Stimulated activated CD4-positive, alpha-beta T cell treated with anti-CD3 and anti-CD28 coated beads, Interleukin-4, amount 100 ng/mL, for 48 hours (primary cell): ENCODE measurements at regions not wholly inside any gene's neighbourhood (a gene's known extent, or its start where the extent isn't known, plus 50 kb on each side); places are given as distances from the start of the nearest gene placed in this dataset.

Experiments used
- DNase-seq, 2 donors: peaks; one replicate each; pipeline ENCODE4 v3.0.0-alpha.2; 2020; ENCODE audit warnings: low read depth in 2 of 2

GRCh38 chr2:16321256-16321655, 344.4 kb downstream of the CYRIA start:
- DNase-seq, result no peak

GRCh38 chr2:16320716-16321115, 344.9 kb downstream of the CYRIA start:
- no peak for DNase-seq

- DNase-seq, result no peak
These were observed 346.0 kb downstream of the CYRIA start for GRCh38 chr2:16319551-16320121.

- DNase-seq, result no peak
These were observed 347.0 kb downstream of the CYRIA start for GRCh38 chr2:16318474-16319195.

- no peak for DNase-seq
These were observed 347.6 kb downstream of the CYRIA start for GRCh38 chr2:16318051-16318450.

- no peak for DNase-seq
These were observed 348.3 kb downstream of the CYRIA start for GRCh38 chr2:16317211-16317830.

GRCh38 chr2:16316456-16317210, 349.0 kb downstream of the CYRIA start:
- no peak for DNase-seq

GRCh38 chr2:16315908-16316307, 349.7 kb downstream of the CYRIA start:
- DNase-seq, result no peak

GRCh38 chr2:16315458-16315835, 350.2 kb downstream of the CYRIA start:
- DNase-seq, result no peak

GRCh38 chr2:16314691-16315457, 350.8 kb downstream of the CYRIA start:
- no peak for DNase-seq

- DNase-seq, result no peak
These were observed 351.6 kb downstream of the CYRIA start for GRCh38 chr2:16314001-16314400.

- DNase-seq, result no peak
These were observed 352.2 kb downstream of the CYRIA start for GRCh38 chr2:16313235-16313975.

GRCh38 chr2:16312771-16313170, 352.9 kb downstream of the CYRIA start:
- DNase-seq, result no peak

GRCh38 chr2:16311521-16312440, 353.9 kb downstream of the CYRIA start:
- no peak for DNase-seq

GRCh38 chr2:16308816-16309215, 356.8 kb downstream of the CYRIA start:
- DNase-seq, result no peak

- no peak for DNase-seq
These were observed 360.6 kb downstream of the CYRIA start for GRCh38 chr2:16304876-16305590.

- DNase-seq, result no peak
These were observed 361.9 kb downstream of the CYRIA start for GRCh38 chr2:16303761-16304160.

GRCh38 chr2:16303273-16303577, 362.4 kb downstream of the CYRIA start:
- no peak for DNase-seq

GRCh38 chr2:16302431-16303272, 362.3 kb downstream of the MYCN start:
- DNase-seq, result no peak
